GM12878 (cell line): ENCODE measurements at regions not wholly inside any gene's neighbourhood (a gene's known extent, or its start where the extent isn't known, plus 50 kb on each side); places are given as distances from the start of the nearest gene placed in this dataset.
A peak's percentile ranks its signal among the peaks of the same experiment; 100 is the strongest.

ENCODE experiments used
- ATAC-seq: fragments of 200-7000 bp; cut with Tn5 transposase; 3 replicates; pipeline ENCODE4 v1.9.1; 2020; ENCODE audit warnings: mild to moderate bottlenecking, moderate library complexity
- BruUV-seq: library from RNA; stranded (reverse); fragments of 400-500 nt; replicated peaks from 2 replicates; lab custom pipeline; 2021; lab: Mats Ljungman, UMichigan
- CTCF ChIA-PET: fragments of 300-600 bp; sonication (Branson Sonifier 250); formaldehyde crosslinking; extraction: SDS; loops from one replicate; lab custom pipeline; 2021; ENCODE audit warnings: inconsistent platforms; lab: Yijun Ruan, JAX
- POLR2A ChIA-PET: fragments of 350-600 bp; formaldehyde crosslinking; extraction: SDS; loops from one replicate; lab custom pipeline; 2021; ENCODE audit warnings: inconsistent platforms; lab: Charles Lee
- RAD21 ChIA-PET: fragments of 300-600 bp; sonication (Branson Sonifier 250); formaldehyde crosslinking; loops from one replicate; lab custom pipeline; 2023; ENCODE audit warnings: antibody characterized with exemption; ENCODE audit not compliant: unreplicated experiment; lab: Charles Lee
- SMC1A ChIA-PET: fragments of 300-600 bp; sonication (Branson Sonifier 250); formaldehyde crosslinking; loops from one replicate; lab custom pipeline; 2023; ENCODE audit not compliant: unreplicated experiment, uncharacterized antibody; lab: Charles Lee
- DNase-seq: peaks from one replicate; pipeline ENCODE4 v3.0.0-alpha.2; 2011; ENCODE audit warnings: low read depth, low spot score
- FAIRE-seq: peaks from 3 replicates; lab custom pipeline; 2011; peaks lifted over from hg19 to GRCh38; lab: Jason Lieb, UNC
- H2AFZ ChIP-seq: 2 replicates; pipeline ENCODE4 v1.6.0; 2011; ENCODE audit warnings: low read depth, low read length, control low read depth; ENCODE audit not compliant: control insufficient read depth
- H3K27ac ChIP-seq: 2 replicates; pipeline ENCODE4 v1.5.1; 2011; ENCODE audit warnings: control low read depth; ENCODE audit not compliant: control insufficient read depth, insufficient read depth
- H3K27me3 ChIP-seq, 2 experiments: replicated peaks in 1 of 2; 2 replicates each; pipeline versions ENCODE4 v1.6.0 to v1.6.1; 2011; ENCODE audit warnings: low read length in 1 of 2; ENCODE audit not compliant: control insufficient read depth in 2 of 2, insufficient read depth in 2 of 2
- H3K36me3 ChIP-seq, 2 experiments: 2 replicates each; pipeline ENCODE4 v1.5.1; 2011; ENCODE audit warnings: low read length in 1 of 2; ENCODE audit not compliant: control insufficient read depth in 2 of 2, insufficient read depth in 2 of 2
- H3K4me1 ChIP-seq: 2 replicates; pipeline ENCODE4 v1.6.1; 2011; ENCODE audit warnings: mild to moderate bottlenecking, low read length, moderate library complexity, mixed read lengths; ENCODE audit not compliant: control insufficient read depth, insufficient read depth
- H3K4me2 ChIP-seq: 2 replicates; pipeline ENCODE4 v1.6.0; 2011; ENCODE audit warnings: control low read depth; ENCODE audit not compliant: control insufficient read depth, insufficient read depth
- H3K4me3 ChIP-seq: fragments of 200-600 bp; sonication (generic); 2 replicates; pipeline ENCODE4 v1.5.1; 2016
- H3K79me2 ChIP-seq: 2 replicates; pipeline ENCODE4 v1.6.0; 2011; ENCODE audit warnings: low read length; ENCODE audit not compliant: control insufficient read depth, insufficient read depth
- H3K9ac ChIP-seq: 2 replicates; pipeline ENCODE4 v1.8.0; 2011; ENCODE audit warnings: low read length, control low read depth, mixed read lengths; ENCODE audit not compliant: control insufficient read depth, insufficient read depth
- H3K9me3 ChIP-seq: replicated peaks from 3 replicates; pipeline ENCODE4 v1.5.1; 2011; ENCODE audit warnings: mild to moderate bottlenecking, low read length; ENCODE audit not compliant: control insufficient read depth, insufficient read depth
- H4K20me1 ChIP-seq: 2 replicates; pipeline ENCODE4 v1.6.0; 2011; ENCODE audit not compliant: control insufficient read depth, insufficient read depth
- CHD1 ChIP-seq: IDR thresholded peaks from 2 replicates; pipeline ENCODE4 v1.6.1; 2012; ENCODE audit warnings: low read depth, low read length, improper control_type of control experiment
- JUNB ChIP-seq: IDR thresholded peaks from 2 replicates; pipeline ENCODE4 v1.6.1; 2016; ENCODE audit warnings: antibody characterized with exemption, mild to moderate bottlenecking
- MEF2A ChIP-seq: IDR thresholded peaks from 2 replicates; pipeline ENCODE4 v1.6.1; 2011; ENCODE audit warnings: low read depth, mild to moderate bottlenecking, low read length, moderate library complexity; ENCODE audit not compliant: insufficient read depth
- MTA2 ChIP-seq: fragments of 450-650 bp; IDR thresholded peaks from 2 replicates; pipeline ENCODE4 v1.6.1; 2016; ENCODE audit warnings: low read depth, mild to moderate bottlenecking, moderate library complexity
- PAX5 ChIP-seq: IDR thresholded peaks from 2 replicates; pipeline ENCODE4 v1.6.1; 2011; ENCODE audit warnings: low read depth, low read length, borderline replicate concordance
- RAD21 ChIP-seq: IDR thresholded peaks from 2 replicates; pipeline ENCODE4 v1.6.1; 2011; ENCODE audit warnings: mild to moderate bottlenecking, low read depth, low read length, moderate library complexity; ENCODE audit not compliant: insufficient read depth
- SRF ChIP-seq, 2 experiments: IDR thresholded peaks; 2 replicates each; pipeline ENCODE4 v1.6.1; 2011; ENCODE audit warnings: low read depth in 2 of 2, low read length in 2 of 2, mild to moderate bottlenecking in 1 of 2, moderate library complexity in 1 of 2
- ZNF217 ChIP-seq: fragments of 450-650 bp; IDR thresholded peaks from 2 replicates; pipeline ENCODE4 v1.6.1; 2017; ENCODE audit warnings: antibody characterized with exemption, mild to moderate bottlenecking
- WGBS: methylation state at CpG from one replicate; pipeline ENCODE4 v1.1.6; 2016; ENCODE audit warnings: low lambda C conversion rate; ENCODE audit not compliant: insufficient replicate concordance, insufficient coverage; ENCODE audit errors: missing lambda C conversion rate; 5-methylcytosine and 5-hydroxymethylcytosine counted together
- in situ Hi-C: fragments of 300-500 bp; cut with MboI; formaldehyde crosslinking; loops from 9 replicates; pipeline ENCODE4 v1.14.3; 2018; ENCODE audit warnings: mixed read lengths
- intact Hi-C: fragments of 100-400 bp; cut with micrococcal nuclease; formaldehyde crosslinking; loops from one replicate; pipeline ENCODE4 v1.14.2; 2022; ENCODE audit not compliant: unreplicated experiment
- TF ChIP-seq, protein P1 (sequence below): IDR thresholded peaks from 2 replicates; pipeline ENCODE4 v1.6.1; 2012; ENCODE audit warnings: mild to moderate bottlenecking, low read depth, low read length
- TF ChIP-seq, protein P2 (sequence below): fragments of 450-650 bp; IDR thresholded peaks from 2 replicates; pipeline ENCODE4 v1.6.1; 2014; ENCODE audit warnings: mild to moderate bottlenecking
- TF ChIP-seq, protein P3 (sequence below): fragments of 450-650 bp; conservative IDR thresholded peaks from 2 replicates; pipeline ENCODE4 v1.6.1; 2017; ENCODE audit warnings: mild to moderate bottlenecking, moderate library complexity

DNA sequence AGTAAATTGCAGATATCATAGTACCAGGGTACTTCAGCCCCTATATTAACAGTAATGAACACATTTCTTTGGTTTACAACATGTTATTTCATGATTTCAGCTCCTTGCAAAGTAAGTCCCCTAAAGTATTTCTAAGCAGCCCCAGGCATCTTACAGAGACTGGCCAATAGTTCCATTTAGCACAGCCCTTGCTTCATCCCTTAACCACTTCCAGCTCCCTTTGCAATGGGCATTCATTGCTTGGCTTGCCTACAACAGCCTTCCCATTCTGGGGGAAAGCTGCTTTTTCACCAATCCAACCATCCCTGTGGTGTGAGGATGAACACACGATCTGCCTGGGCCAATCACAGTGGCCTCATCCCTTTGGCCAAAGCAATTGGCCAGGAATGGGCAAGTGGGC, 67.2 kb upstream of the XCR1 start:
- no peak for FAIRE-seq
- no peak for DNase-seq
- RAD21 ChIA-PET, result interaction anchor here (1.1 to 20.1 kb wide), 4 partner anchors 65 to 276 kb away, joined by 3 to 396 read pairs (median 136); partner anchors contain the start of genes CCR1 and CCR5
- intact Hi-C loops, result loop anchor here (5.0 to 10.0 kb wide), 2 partner anchors 203 to 440 kb away; no protein-coding TSS in a partner anchor
- no peaks in the 10 kb centered on the region for H4K20me1 ChIP-seq
- CTCF ChIA-PET, result interaction anchor here (1.1 to 21.9 kb wide), 8 partner anchors 10 to 282 kb away, joined by 3 to 714 read pairs (median 42); partner anchors contain the start of genes CCR1 and CCR5
- H3K27me3 ChIP-seq, result no peaks in the 10 kb centered on the region
- in situ Hi-C loops, result no loop called here
- SMC1A ChIA-PET, result interaction anchor here (1.5 to 23.6 kb wide), 9 partner anchors 10 to 279 kb away, joined by 4 to 581 read pairs (median 26); partner anchors contain the start of genes CCR1 and CCR5
- H3K4me2 ChIP-seq, result no peak overlapping the region
- no peak for ATAC-seq
- POLR2A ChIA-PET, result interaction anchor here (0.9 to 1.3 kb wide), 2 partner anchors 13 to 115 kb away, joined by 3 read pairs; no protein-coding TSS in a partner anchor
- WGBS, result 62% methylated on average over 1 of the region's 1 CpG
- no peak overlapping the region for H3K9ac ChIP-seq
- peaks cover 14% of the 10 kb centered on the region; the same call in 2 of the 3 replicates for H3K9me3 ChIP-seq
- no peaks in the 10 kb centered on the region for H3K36me3 ChIP-seq
- no peak overlapping the region for H3K4me3 ChIP-seq
- peak overlapping the region; percentile 94 for H3K27ac ChIP-seq
- H2AFZ ChIP-seq, result no peak overlapping the region
- no peaks in the 10 kb centered on the region for H3K79me2 ChIP-seq
- BruUV-seq, result no TSS peak
- TF ChIP-seq RAD21 (no peak), JUNB (no peak), MTA2 (no peak), CHD1 (no peak), ZNF217 (no peak), SRF (IDR thresholded peaks at IDR 0.05; ENCODE audit: low read depth in 2 of 2, low read length in 2 of 2) (no peak), MEF2A (no peak), PAX5 (no peak)
- TF ChIP-seq, protein P1, sequence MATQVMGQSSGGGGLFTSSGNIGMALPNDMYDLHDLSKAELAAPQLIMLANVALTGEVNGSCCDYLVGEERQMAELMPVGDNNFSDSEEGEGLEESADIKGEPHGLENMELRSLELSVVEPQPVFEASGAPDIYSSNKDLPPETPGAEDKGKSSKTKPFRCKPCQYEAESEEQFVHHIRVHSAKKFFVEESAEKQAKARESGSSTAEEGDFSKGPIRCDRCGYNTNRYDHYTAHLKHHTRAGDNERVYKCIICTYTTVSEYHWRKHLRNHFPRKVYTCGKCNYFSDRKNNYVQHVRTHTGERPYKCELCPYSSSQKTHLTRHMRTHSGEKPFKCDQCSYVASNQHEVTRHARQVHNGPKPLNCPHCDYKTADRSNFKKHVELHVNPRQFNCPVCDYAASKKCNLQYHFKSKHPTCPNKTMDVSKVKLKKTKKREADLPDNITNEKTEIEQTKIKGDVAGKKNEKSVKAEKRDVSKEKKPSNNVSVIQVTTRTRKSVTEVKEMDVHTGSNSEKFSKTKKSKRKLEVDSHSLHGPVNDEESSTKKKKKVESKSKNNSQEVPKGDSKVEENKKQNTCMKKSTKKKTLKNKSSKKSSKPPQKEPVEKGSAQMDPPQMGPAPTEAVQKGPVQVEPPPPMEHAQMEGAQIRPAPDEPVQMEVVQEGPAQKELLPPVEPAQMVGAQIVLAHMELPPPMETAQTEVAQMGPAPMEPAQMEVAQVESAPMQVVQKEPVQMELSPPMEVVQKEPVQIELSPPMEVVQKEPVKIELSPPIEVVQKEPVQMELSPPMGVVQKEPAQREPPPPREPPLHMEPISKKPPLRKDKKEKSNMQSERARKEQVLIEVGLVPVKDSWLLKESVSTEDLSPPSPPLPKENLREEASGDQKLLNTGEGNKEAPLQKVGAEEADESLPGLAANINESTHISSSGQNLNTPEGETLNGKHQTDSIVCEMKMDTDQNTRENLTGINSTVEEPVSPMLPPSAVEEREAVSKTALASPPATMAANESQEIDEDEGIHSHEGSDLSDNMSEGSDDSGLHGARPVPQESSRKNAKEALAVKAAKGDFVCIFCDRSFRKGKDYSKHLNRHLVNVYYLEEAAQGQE, result no peak
- TF ChIP-seq, protein P2, sequence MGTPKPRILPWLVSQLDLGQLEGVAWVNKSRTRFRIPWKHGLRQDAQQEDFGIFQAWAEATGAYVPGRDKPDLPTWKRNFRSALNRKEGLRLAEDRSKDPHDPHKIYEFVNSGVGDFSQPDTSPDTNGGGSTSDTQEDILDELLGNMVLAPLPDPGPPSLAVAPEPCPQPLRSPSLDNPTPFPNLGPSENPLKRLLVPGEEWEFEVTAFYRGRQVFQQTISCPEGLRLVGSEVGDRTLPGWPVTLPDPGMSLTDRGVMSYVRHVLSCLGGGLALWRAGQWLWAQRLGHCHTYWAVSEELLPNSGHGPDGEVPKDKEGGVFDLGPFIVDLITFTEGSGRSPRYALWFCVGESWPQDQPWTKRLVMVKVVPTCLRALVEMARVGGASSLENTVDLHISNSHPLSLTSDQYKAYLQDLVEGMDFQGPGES, result no peak
- TF ChIP-seq, protein P3, sequence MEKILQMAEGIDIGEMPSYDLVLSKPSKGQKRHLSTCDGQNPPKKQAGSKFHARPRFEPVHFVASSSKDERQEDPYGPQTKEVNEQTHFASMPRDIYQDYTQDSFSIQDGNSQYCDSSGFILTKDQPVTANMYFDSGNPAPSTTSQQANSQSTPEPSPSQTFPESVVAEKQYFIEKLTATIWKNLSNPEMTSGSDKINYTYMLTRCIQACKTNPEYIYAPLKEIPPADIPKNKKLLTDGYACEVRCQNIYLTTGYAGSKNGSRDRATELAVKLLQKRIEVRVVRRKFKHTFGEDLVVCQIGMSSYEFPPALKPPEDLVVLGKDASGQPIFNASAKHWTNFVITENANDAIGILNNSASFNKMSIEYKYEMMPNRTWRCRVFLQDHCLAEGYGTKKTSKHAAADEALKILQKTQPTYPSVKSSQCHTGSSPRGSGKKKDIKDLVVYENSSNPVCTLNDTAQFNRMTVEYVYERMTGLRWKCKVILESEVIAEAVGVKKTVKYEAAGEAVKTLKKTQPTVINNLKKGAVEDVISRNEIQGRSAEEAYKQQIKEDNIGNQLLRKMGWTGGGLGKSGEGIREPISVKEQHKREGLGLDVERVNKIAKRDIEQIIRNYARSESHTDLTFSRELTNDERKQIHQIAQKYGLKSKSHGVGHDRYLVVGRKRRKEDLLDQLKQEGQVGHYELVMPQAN, result no peak
- H3K4me1 ChIP-seq, result peaks cover 98% of the 10 kb centered on the region
